HG03135 (cell line): ENCODE measurements at regions not wholly inside any gene's neighbourhood (a gene's known extent, or its start where the extent isn't known, plus 50 kb on each side); places are given as distances from the start of the nearest gene placed in this dataset.
"Not testable (repeated sequence)": the region's sequence is repeated elsewhere in the genome, so short reads cannot be mapped to it uniquely, and the experiment has no call there.

Experiments used
- ATAC-seq: cut with Tn5 transposase; IDR thresholded peaks from one replicate; pipeline ENCODE4 v1.9.1; 2021; ENCODE audit warnings: mild to moderate bottlenecking, moderate library complexity; ENCODE audit not compliant: unreplicated experiment

GRCh38 chr2:201568217-201568820 is 75.0 kb downstream of the TMEM237 start:
- no peak for ATAC-seq

DNA sequence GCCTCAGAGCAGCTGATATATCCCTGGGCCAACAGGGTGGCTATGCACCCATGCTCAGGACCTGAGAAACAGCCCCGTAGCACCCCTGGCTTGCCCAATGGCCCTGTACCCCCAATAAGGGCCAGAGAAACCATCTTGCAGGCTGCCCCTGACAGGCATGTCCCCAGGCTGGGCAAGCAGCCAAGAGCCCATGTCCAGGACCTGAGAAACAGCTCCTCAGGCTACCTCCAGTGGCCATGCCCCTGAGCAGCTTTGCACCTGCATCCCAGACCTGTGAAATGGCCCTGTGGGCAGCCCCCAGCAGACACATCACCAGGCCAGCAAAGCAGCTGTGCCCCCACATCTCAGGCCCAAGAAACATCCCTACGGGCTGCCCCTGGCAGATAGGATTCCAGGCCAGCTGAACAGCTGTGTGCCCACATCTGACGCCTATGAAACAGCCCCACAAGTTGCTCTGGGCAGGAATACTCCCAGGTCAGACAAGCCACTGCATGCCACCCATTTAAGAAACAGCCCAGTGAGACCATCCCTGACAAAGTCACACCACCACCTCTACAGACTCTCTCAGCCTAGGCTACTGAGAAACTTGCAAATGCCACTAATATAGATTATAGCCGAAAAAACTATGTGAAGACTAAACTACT is 84.1 kb downstream of the TMEM237 start:
- no peak for ATAC-seq

GRCh38 chr2:201558665-201559064 is 84.6 kb downstream of the TMEM237 start:
- ATAC-seq, result no peak

GRCh38 chr2:201558232-201558631 is 85.1 kb downstream of the TMEM237 start:
- no peak for ATAC-seq

DNA sequence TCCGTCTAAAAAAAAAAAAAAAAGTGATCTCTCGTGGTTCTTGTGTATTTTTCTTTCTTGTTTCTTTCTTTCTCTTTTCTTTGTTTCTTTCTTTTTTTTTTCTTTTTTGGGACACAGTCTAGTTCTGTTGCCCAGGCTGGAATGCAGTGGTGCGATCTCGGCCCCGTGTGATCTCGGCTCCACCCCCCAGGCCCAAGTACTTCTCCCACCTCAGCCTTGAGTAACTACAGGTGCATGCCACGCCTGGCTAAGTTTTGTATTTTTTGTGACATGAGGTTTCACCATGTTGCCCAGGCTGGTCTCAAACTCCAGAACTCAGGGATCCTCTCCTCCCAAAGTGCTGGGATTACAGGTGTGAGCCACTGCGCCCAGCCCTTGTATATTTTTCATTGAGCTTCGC is 91.4 kb downstream of the TMEM237 start:
- no peak for ATAC-seq

GRCh38 chr2:201546576-201546975 is 95.0 kb downstream of the STRADB start:
- ATAC-seq, result no peak

GRCh38 chr2:201542291-201542690 is 90.8 kb downstream of the STRADB start:
- ATAC-seq, result no peak

- not testable (repeated sequence) for ATAC-seq
Measured at GRCh38 chr2:201539271-201539670, 87.7 kb downstream of the STRADB start.

GRCh38 chr2:201538025-201538424 is 86.5 kb downstream of the STRADB start:
- no peak for ATAC-seq

DNA sequence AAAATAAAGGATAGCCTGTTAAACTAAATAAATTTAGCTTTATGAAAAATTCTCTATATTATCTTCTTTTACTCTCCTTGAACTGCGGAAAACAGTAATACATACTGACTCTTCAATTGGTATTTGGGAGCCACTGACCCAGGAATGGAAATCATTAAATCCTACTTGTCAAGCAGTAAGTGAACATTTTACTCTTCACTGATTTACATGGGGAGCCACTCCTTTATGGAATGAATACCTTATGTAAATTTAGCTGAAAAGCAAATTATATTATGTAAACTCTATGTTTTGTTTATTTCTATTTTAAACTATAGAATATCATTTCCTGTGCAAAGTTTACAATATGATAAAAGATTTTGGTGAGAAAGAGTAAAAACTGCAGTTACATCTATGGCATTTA is 85.2 kb downstream of the STRADB start:
- ATAC-seq, result no peak

GRCh38 chr2:201536046-201536445 is 84.5 kb downstream of the STRADB start:
- ATAC-seq, result no peak

DNA sequence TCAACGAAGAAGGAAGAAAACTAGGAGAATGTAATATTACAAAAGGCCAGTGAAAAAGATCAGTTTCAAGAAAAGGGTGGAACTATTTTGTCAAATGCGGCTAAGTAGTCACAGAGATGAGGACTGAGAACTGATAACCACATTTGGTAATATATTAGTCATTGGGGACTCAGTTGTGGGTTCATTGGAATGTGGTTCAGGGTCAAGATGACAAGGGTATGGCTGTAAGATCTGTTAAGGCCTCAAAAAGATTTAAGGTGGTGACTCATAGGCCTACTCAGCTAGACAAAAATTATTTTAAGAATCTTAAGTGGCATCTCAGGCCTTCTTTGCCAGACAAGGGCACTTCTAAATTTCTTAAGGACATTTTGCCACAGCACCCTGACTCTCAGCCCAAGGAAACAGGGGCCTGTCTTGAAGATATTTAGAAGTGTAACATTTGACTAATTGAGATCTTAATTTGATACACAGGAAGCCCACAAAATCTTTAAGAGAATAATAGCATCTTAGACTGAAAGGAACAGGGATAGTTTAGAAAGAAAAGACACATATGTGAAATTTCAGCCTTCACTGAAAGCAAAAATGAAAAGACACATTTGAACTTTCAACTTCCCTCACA is 81.3 kb downstream of the STRADB start:
- ATAC-seq, result peak; percentile 85
